Midbrain (tissue), 1 donor: ENCODE measurements at regions not wholly inside any gene's neighbourhood (a gene's known extent, or its start where the extent isn't known, plus 50 kb on each side); places are given as distances from the start of the nearest gene placed in this dataset.

Source experiments
- DNase-seq: peaks from one replicate; lab custom pipeline; 2025; lab: John Stamatoyannopoulos, UW

DNA sequence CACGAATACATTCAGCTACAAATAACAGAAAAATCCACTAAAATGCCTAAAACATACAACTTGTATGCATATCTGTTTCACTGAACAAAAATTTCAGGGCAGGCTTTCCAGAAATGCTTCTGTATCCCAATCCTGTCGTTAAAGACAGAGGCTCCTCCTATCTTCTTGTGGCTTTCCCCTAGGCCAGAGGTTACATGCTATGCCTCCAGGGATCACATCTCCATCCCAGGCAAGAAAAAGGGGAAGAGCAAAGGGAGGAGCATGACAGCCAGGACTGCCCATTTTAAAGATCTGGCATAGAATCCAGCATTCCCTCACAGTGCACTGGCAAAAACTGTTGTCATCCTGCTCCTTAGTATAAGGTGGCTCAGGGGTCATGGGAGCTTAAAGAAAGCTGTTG is 268.7 kb upstream of the SETBP1 start:
- DNase-seq, result no peak

DNA sequence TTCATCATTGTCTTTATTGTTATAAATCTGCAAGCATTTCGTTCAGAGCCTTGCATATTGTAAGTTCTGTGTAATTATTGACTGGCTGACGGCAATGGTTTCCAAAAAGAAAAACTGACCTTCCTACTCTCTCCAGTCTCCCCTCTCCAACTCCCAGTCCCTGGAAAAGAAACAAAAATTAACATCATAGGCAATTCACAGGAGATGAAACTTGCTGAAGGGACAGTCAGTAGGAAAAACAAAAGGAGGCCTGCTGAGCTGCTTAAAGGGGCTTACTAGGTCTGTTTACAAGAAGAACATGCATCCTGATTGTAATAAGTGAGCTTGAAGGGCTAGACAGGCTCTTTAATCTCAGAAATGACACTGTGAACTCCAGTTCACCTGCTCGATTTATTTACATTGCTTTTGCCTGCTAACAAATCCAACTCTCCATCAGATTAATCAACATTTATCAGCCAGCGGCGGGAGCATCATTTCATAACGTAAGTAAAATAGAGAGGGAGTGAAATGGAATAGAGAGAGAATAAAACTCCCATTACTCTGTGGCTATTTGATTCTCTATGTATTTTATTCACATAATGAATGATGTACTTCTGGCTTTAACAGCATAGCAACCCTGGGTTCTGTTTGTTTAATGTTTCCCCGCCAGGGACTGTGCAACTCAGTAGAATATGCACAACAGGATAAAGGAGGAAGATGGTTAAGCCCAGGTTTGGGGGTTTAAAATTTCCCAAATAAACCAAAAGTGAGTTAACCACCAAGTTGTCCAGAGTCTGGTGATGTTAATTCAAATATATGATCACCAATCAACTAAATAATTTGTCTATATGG is 256.7 kb upstream of the SETBP1 start:
- no peak for DNase-seq

- DNase-seq, result no peak
Measured at GRCh38 chr18:44424645-44425035, 256.0 kb upstream of the SETBP1 start.

- DNase-seq, result no peak
Measured at GRCh38 chr18:44425161-44425560, 255.5 kb upstream of the SETBP1 start.

DNA sequence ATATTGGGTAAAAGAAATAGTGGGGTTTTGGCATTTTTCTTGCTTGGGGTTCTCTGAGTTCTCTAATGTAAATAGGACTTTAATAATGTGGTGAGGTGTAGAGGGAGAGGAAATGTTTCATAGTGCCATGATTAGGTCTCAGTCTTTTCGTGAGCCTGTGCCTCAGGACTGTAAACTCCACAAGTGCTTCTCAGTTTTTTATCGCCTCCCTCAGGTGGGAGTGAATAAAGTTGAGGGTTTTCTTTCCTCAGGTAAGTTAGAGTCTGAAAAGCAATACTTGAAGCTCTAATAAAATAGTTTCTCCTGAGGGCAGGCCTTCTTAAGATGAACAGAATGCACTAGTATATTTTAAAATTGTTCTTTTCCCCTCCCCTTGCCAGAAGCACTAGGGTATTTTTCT is 243.1 kb upstream of the SETBP1 start:
- DNase-seq, result no peak

DNA sequence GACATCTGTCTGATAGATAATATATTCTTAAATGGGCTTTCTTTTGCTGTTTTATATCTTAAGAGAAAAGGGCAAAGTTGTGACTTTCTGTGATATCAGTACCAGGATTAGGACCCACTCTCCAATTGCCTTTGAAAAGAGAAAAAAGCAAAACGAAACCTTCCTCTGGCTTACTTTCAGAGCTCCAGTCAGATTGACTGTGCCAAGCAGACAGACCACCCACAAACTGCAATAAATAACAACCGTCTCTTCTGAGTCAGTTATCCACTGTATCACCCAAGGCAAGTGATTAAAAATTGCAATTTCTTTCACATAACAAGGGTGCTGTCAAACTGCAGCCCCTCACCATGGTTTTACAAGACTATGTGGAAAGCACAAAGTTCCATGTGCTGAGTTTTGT is 230.5 kb upstream of the SETBP1 start:
- no peak for DNase-seq

- DNase-seq, result no peak
Measured at GRCh38 chr18:44452346-44452745, 228.3 kb upstream of the SETBP1 start.

GRCh38 chr18:44453505-44453904 is 227.2 kb upstream of the SETBP1 start:
- DNase-seq, result no peak

- DNase-seq, result no peak
Measured at GRCh38 chr18:44458777-44459176, 221.9 kb upstream of the SETBP1 start.

DNA sequence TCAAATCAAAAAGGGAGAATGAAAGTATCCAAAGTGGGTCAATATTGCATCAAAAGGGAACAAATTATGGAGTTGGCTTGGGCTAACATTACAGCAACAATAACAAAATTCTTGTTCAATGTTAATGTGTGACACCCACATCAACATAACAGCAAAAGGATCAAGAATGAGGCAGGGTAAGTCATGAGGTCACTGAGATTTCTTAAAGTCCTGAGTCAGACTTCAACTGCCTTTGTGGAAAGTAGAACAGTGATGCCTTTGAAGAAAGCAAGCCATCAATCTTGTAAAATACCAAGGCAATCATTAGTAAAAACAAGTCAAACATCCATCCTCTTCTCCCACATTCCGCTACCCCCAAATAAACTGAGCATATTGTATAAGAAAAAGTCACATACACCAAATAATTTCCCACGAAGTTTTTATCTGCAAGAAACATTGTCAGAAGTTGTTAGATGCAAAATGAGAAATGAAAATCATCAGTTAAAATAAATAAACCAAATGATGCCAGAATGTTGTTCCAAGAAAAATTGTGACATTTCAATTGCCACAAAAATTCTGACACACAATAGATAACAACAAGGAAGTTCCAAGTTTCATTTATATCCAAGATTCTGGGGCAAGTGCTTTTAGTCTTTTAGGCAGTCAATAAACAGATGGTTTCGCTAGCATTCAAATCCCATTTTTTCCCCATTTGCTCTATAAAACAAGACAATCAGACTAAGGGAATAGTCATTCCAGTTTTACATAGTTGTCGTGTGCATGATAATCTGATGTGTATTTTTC is 216.1 kb upstream of the SETBP1 start:
- DNase-seq, result no peak

- peak; percentile 40 for DNase-seq
Measured at GRCh38 chr18:44465381-44465841, 215.3 kb upstream of the SETBP1 start.

DNA sequence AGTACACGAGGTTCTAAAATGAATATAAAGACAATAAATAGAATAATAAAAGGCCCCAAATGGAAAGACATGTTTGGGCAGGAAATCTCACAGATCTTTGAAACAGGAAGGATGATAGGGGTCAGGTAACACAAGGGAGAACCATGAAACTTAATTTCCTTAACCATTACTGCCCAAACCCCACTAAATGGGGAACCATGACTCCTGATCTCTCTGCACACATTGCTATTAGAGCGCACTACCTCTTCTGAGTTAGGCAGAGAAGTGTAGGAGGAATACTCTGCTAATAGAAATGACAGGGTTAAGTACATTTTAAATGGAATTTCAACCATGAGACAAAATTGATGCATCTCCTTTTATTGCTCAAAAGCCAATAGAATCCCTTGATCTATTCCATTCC is 213.7 kb upstream of the SETBP1 start:
- DNase-seq, result no peak

GRCh38 chr18:44467718-44468117 is 213.0 kb upstream of the SETBP1 start:
- no peak for DNase-seq

GRCh38 chr18:44473394-44474066 is 207.2 kb upstream of the SETBP1 start:
- DNase-seq, result no peak

GRCh38 chr18:44474067-44474411 is 206.6 kb upstream of the SETBP1 start:
- DNase-seq, result no peak

DNA sequence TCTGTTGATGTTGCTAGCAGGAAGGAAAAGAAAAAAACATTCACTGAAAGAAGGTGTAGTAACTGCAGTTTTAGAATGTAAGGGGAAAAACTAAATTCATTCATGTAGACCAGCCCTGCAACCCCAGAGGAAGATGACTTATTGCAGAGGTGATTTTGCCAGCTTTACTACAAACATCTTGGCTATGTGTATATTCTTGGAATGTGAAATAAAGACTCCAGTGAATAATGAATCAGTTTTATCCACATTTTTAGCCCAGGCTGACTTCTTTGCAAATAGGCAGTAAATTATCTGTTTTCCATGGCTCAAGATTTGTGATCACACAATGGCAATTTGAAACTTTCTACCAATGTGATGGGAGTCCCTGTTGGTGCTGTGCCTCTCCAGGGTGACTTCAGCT is 206.1 kb upstream of the SETBP1 start:
- DNase-seq, result no peak

- no peak for DNase-seq
Measured at GRCh38 chr18:44482761-44483160, 197.9 kb upstream of the SETBP1 start.

- no peak for DNase-seq
Measured at GRCh38 chr18:44495151-44495550, 185.5 kb upstream of the SETBP1 start.

DNA sequence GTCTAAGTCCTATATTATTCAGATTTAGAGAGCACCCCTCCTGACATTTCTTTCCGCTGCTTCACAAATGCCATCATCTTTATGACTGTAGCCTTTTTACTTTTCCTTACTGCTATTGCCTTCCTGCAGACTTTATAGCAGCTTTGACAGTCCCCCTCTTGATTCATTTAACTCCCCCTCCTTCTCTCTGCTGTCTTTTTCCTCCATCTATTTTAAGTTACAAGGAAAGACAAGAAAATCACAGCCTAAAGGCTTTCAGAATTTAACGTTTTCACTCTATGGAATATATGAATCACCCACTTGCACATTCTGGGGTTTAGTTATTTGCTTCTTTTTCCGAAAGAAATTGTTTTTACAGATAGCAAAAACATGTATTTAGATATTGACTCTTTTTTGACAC is 183.4 kb upstream of the SETBP1 start:
- no peak for DNase-seq

- DNase-seq, result no peak
Measured at GRCh38 chr18:44497757-44498490, 182.8 kb upstream of the SETBP1 start.

DNA sequence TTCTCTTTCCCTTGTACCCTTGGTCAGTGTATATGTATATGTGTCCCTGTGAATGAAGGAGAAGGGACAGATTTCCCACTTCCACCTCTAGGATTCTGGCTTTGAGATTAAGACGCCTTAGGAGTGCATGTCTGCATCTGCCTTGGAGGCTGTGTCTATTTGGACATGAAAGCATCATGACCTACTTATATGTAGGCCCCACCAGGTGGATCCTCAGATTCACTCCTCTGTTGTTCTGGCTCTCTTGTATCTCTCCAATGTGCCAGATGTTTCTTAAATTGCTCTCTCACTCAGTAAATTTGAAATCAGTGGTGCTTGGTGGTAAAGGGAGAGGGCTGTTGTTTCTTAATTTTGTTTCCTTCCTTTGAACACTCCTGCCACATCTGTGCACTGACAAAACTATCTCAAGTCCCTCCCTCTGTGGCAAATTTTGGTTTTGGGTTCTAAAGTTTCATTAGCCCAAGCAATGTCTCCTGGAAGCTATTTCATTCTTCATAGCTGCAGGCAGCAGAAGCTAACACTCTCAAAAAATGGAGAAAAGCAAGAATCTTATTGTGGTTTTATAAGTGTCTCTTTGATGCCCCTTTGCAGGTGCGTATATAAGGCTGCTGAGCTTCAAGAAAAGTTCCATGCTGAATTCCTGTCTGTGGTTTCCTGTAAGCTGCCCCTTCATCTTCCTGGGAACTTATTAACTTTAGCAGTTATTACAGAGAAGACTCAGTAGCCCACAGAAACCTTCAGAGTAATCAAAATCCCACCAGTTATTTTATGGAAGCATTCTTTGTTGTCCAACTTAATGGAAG is 179.7 kb upstream of the SETBP1 start:
- no peak for DNase-seq
